ENCODE measurements at regions not wholly inside any gene's neighbourhood (a gene's known extent, or its start where the extent isn't known, plus 50 kb on each side); places are given as distances from the start of the nearest gene placed in this dataset.

DNA sequence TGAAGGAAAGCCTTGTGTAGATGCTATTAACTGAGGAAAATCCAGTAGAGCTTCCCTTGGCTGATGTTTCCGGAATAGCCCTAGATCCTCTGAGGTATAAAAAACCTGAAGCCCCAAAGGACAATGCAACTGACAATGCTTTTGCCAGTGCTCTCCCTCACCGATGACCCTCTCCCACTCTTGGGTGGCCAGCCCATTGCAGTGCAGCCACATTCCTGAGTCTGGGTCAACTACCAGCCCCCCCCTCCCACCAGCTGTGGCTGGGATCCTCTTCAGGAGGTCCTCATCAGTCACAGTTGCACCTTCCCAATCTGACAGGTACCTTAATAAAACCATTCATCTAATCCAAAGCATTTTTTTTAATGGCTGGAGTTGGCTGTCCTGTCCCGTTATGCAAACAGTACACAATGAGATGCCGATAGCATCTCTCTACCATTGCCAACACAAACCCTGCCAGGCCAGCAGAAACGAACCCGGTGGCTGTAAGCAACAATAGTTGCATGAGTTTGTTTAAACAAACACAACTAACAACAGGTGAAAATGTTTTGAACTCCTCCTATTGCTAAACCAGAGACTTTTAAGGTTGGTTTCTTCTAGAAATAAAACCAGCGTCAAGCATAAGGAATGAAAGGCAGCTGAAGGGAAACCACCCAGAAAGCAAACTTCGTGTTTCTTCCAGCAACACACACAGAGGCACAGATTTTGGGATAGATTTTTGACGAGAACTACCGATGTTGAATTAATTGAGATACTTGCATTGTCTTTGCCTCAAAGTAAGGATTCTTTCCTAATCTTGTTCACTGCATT is 128.3 kb upstream of the ARHGEF3 start:
- TF ChIP-seq, protein P1, sequence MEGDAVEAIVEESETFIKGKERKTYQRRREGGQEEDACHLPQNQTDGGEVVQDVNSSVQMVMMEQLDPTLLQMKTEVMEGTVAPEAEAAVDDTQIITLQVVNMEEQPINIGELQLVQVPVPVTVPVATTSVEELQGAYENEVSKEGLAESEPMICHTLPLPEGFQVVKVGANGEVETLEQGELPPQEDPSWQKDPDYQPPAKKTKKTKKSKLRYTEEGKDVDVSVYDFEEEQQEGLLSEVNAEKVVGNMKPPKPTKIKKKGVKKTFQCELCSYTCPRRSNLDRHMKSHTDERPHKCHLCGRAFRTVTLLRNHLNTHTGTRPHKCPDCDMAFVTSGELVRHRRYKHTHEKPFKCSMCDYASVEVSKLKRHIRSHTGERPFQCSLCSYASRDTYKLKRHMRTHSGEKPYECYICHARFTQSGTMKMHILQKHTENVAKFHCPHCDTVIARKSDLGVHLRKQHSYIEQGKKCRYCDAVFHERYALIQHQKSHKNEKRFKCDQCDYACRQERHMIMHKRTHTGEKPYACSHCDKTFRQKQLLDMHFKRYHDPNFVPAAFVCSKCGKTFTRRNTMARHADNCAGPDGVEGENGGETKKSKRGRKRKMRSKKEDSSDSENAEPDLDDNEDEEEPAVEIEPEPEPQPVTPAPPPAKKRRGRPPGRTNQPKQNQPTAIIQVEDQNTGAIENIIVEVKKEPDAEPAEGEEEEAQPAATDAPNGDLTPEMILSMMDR (IDR thresholded peaks at IDR 0.05; ENCODE audit: low read length), result no peak
- TF ChIP-seq EZH2phosphoT487 (IDR thresholded peaks at IDR 0.05; ENCODE audit: low read length), result no peak

All from MM.1S (cell line).